OCI-LY7 (cell line): ENCODE measurements at regions not wholly inside any gene's neighbourhood (a gene's known extent, or its start where the extent isn't known, plus 50 kb on each side); places are given as distances from the start of the nearest gene placed in this dataset.
"Not testable (repeated sequence)": the region's sequence is repeated elsewhere in the genome, so short reads cannot be mapped to it uniquely, and the experiment has no call there.

Experiments used
- EZH2phosphoT487 ChIP-seq: fragments of 200-600 bp; sonication (generic); IDR thresholded peaks from 2 replicates; pipeline ENCODE4 v1.6.1; 2018; ENCODE audit warnings: low read depth, borderline replicate concordance, mild to moderate bottlenecking, mixed run types, antibody characterized with exemption, low read length, moderate library complexity, mixed read lengths
- TF ChIP-seq, protein P1 (sequence below): fragments of 200-600 bp; sonication (generic); conservative IDR thresholded peaks from 2 replicates; pipeline ENCODE4 v1.5.1; 2014; ENCODE audit warnings: mild to moderate bottlenecking, antibody characterized with exemption, low read length, moderate library complexity, mixed read lengths

DNA sequence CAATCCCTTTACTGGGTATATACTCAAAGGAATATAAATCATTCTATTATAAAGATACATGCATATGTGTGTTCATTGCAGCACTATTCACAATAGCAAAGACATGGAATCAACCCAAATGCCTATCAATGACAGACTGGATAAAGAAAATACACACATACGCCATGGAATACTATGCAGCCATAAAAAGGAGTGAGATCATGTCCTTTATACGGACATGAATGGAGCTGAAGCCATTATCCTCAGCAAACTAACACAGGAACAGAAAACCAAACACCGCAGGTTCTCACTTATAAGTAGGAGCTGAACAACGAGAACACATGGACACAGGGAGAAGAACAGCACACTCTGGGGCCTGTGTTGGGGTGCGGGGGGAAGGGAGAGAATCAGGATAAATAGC is 133.7 kb upstream of the CALCR start:
- TF ChIP-seq, protein P1, sequence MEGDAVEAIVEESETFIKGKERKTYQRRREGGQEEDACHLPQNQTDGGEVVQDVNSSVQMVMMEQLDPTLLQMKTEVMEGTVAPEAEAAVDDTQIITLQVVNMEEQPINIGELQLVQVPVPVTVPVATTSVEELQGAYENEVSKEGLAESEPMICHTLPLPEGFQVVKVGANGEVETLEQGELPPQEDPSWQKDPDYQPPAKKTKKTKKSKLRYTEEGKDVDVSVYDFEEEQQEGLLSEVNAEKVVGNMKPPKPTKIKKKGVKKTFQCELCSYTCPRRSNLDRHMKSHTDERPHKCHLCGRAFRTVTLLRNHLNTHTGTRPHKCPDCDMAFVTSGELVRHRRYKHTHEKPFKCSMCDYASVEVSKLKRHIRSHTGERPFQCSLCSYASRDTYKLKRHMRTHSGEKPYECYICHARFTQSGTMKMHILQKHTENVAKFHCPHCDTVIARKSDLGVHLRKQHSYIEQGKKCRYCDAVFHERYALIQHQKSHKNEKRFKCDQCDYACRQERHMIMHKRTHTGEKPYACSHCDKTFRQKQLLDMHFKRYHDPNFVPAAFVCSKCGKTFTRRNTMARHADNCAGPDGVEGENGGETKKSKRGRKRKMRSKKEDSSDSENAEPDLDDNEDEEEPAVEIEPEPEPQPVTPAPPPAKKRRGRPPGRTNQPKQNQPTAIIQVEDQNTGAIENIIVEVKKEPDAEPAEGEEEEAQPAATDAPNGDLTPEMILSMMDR = not testable (repeated sequence)
- TF ChIP-seq EZH2phosphoT487 = not testable (repeated sequence)
